HUES6 (cell line): ENCODE measurements at regions not wholly inside any gene's neighbourhood (a gene's known extent, or its start where the extent isn't known, plus 50 kb on each side); places are given as distances from the start of the nearest gene placed in this dataset.

ENCODE experiments used
- H3K27ac ChIP-seq: 2 replicates; pipeline ENCODE4 v1.7.0; 2013; ENCODE audit warnings: low read depth, mild to moderate bottlenecking, low read length, inconsistent platforms
- H3K27me3 ChIP-seq: 2 replicates; pipeline ENCODE4 v1.6.1; 2013; ENCODE audit warnings: low read length; ENCODE audit not compliant: control insufficient read depth, insufficient read depth
- H3K36me3 ChIP-seq: 2 replicates; pipeline ENCODE4 v1.6.1; 2013; ENCODE audit warnings: low read length; ENCODE audit not compliant: control insufficient read depth, insufficient read depth
- H3K4me1 ChIP-seq: 2 replicates; pipeline ENCODE4 v1.6.1; 2013; ENCODE audit warnings: low read length; ENCODE audit not compliant: control insufficient read depth, insufficient read depth
- H3K4me3 ChIP-seq: 2 replicates; pipeline ENCODE4 v1.5.1; 2013; ENCODE audit warnings: low read depth, low read length
- H3K9ac ChIP-seq: one replicate; pipeline ENCODE4 v1.6.1; 2013; ENCODE audit warnings: mild to moderate bottlenecking, low read length
- H3K9me3 ChIP-seq: 2 replicates; pipeline ENCODE4 v1.6.1; 2013; ENCODE audit warnings: low read depth, low read length; ENCODE audit not compliant: control insufficient read depth, insufficient read depth

DNA sequence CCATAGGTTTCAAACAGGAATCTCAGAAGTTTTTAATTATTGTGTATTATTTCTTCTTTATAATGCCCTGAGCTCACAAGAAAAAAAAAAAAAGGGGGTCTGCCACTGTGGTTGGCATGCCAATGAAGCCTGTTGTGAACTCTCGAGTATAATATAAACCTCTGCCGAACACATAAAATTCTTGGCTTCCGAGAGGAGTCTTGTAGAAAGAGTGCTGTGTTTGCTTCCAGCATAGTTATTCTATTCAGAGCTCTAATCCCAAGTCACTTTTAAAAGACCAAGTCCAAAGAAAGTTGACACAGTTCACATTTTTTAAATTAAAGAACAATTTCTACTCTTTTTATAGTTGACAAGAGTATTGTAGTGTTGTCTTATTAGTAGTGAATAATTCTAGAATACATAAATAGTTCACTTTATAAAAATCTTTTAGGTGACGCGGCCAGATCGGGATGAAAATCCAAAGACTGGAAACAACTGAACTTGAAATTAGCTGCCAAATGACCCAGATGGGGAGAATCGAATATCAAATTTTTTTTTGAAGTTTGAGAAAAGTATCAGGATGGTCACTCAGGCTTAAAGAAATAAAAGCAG lies 293.2 kb downstream of the DUSP10 start:
- Histone ChIP-seq H3K9me3 (no peaks in the 10 kb centered on the region), H3K4me1 (no peaks in the 10 kb centered on the region), H3K27ac (no peak overlapping the region), H3K36me3 (no peaks in the 10 kb centered on the region), H3K9ac (no peak overlapping the region), H3K27me3 (no peaks in the 10 kb centered on the region), H3K4me3 (no peak overlapping the region)

DNA sequence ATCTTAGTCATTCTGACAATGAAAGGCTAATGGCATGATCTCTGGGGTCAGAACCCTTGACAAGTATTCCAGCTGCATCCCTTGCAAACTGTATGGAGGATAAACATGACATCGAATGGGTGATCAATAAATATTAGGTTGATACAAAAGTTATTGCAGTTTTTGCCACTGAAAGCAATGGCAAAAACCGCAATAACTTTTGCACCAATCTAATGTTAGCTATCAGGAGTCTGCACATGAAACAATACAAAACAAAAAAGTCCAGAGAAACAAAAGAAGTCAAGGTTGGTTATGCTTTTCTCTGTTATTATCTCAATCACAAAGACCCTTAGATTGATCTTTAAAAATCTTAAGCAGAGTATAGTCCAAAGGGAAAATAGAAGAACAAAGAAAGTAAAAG lies 292.7 kb downstream of the DUSP10 start:
- Histone ChIP-seq H3K4me3 (no peak overlapping the region), H3K4me1 (no peaks in the 10 kb centered on the region), H3K27me3 (no peaks in the 10 kb centered on the region), H3K36me3 (no peaks in the 10 kb centered on the region), H3K9me3 (no peaks in the 10 kb centered on the region), H3K27ac (no peak overlapping the region), H3K9ac (no peak overlapping the region)

DNA sequence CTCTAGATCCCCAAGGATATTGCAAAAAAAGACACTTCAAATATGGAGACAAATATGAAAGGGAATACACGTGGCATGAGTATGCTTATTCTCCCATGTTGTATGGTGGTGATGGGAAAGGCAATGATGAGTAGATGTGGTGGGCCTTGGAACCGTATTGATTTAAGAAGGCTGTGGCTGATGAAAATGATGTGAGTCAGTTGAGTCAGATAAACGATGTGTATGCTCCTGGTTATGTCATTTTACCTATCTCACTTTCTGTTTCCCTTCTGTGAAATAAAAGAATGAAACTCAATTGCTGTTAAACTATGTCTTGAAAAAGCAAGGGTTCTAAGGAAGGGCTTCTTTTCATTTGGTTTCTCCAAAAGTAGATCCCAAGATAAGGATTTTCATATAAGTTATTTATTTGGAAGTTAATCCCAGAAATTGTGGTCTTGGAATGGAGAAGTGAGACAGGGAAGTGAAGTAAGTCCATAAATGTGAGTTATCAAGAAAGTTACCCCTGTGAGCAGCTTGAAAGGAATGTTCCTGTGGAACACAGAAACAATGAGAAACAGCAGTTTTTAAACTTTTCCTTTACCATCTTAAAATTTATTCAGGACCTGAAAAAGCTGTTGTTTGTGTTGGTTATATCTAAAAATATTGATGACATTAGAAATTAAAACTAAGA lies 292.0 kb downstream of the DUSP10 start:
- no peaks in the 10 kb centered on the region for H3K4me1 ChIP-seq
- no peak overlapping the region for H3K4me3 ChIP-seq
- H3K9me3 ChIP-seq: no peaks in the 10 kb centered on the region
- H3K27me3 ChIP-seq: no peaks in the 10 kb centered on the region
- no peaks in the 10 kb centered on the region for H3K36me3 ChIP-seq
- no peak overlapping the region for H3K27ac ChIP-seq
- no peak overlapping the region for H3K9ac ChIP-seq

DNA sequence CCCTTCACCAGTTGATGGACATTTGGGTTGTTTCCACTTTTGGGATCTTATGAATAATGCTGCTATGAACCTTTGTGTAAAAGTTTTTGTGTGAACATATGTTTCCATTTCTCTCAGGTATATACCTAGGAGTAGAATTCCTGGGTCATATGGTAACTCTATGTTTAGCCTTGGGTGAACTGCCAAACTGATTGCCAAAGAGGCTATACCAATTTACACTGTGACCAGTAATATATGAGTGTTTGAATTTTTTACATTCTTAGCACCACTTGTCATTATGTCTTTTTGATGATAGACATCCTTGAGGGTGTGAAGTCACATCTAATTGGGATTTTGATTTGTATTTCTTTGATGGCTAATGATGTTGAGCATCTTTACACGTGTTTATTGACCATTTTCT lies 290.1 kb downstream of the DUSP10 start:
- Histone ChIP-seq H3K4me1 (no peaks in the 10 kb centered on the region), H3K27me3 (no peaks in the 10 kb centered on the region), H3K27ac (no peak overlapping the region), H3K9ac (no peak overlapping the region), H3K9me3 (no peaks in the 10 kb centered on the region), H3K36me3 (no peaks in the 10 kb centered on the region), H3K4me3 (no peak overlapping the region)

DNA sequence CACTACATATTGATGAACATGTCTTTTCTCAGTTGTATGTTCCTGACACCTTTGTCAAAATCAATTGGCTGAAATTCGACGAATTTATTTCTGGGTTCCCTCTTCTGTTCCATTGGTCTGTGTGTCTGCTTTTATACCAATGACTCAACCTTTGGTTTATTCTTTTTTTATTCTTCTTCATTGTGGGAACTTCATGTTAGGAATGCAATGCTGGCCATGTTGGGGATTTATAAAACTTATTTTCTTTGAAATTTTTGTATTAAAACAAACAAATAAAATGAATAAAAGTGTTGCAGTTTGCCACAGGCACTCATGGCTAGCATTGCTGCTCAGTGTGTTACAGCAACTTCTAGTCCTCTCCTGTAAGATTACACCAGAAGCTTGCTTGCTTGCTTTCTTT lies 287.8 kb downstream of the DUSP10 start:
- Histone ChIP-seq H3K9ac (no peak overlapping the region), H3K27ac (no peak overlapping the region), H3K36me3 (no peaks in the 10 kb centered on the region), H3K4me1 (no peaks in the 10 kb centered on the region), H3K27me3 (no peaks in the 10 kb centered on the region), H3K4me3 (no peak overlapping the region), H3K9me3 (no peaks in the 10 kb centered on the region)

DNA sequence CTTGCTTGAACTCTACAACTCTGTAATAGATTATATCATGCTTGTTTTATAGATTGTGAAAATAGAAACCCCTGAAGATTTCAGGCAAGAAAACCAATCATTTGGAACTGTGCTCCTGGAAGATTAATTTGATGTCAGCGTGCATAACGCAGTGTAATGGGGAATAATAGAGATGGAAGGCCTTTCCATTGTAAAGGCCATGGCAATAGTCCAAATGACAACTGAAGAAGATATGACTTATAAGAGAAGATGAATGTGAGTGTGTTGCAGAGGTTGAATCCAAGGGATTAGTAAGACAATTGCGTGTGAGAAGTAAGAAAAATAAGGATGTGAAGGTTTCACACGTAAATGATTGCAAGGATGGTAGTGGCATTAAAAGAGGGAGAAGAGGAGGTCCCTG lies 285.0 kb downstream of the DUSP10 start:
- no peaks in the 10 kb centered on the region for H3K27me3 ChIP-seq
- no peaks in the 10 kb centered on the region for H3K36me3 ChIP-seq
- H3K4me1 ChIP-seq: no peaks in the 10 kb centered on the region
- no peak overlapping the region for H3K9ac ChIP-seq
- no peak overlapping the region for H3K27ac ChIP-seq
- H3K4me3 ChIP-seq: no peak overlapping the region
- no peaks in the 10 kb centered on the region for H3K9me3 ChIP-seq

DNA sequence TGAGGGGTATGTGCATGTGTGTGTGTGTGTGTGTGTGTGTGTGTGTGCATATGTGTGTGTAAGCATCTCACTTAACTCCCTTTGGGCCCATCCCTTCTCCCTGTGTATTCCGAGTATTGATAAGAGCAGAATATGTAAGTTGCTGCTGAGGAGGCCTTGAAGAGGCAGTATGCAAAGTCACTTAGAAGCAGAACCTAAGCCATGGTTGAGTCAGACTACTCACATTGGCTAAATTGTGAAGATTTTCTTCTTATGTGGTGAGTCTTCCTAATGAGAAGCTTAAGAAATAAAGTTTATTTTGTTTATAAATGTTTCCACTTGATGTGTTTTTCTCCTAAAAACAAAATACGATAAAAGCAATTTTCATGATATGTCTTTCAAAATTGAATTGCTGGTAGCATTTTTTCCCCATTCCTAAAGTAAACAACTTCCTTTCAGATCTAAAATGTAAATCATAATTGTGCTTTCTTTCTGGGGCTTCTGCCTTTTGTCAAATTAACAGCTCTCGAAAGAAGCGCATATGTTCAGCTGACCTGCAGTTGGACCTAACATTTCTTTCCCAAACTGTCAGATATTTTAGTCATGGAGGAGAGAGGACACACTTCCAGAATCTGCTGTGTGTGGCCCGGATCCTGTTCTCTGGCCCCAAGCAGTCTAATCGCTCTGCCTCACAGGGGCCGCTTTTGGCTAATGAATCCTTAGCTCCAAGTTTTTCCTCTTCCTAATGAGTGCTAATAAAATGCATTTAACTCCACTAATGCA lies 284.0 kb downstream of the DUSP10 start:
- Histone ChIP-seq H3K9ac (no peak overlapping the region), H3K27me3 (no peaks in the 10 kb centered on the region), H3K4me1 (no peaks in the 10 kb centered on the region), H3K9me3 (no peaks in the 10 kb centered on the region), H3K4me3 (no peak overlapping the region), H3K36me3 (no peaks in the 10 kb centered on the region), H3K27ac (no peak overlapping the region)

DNA sequence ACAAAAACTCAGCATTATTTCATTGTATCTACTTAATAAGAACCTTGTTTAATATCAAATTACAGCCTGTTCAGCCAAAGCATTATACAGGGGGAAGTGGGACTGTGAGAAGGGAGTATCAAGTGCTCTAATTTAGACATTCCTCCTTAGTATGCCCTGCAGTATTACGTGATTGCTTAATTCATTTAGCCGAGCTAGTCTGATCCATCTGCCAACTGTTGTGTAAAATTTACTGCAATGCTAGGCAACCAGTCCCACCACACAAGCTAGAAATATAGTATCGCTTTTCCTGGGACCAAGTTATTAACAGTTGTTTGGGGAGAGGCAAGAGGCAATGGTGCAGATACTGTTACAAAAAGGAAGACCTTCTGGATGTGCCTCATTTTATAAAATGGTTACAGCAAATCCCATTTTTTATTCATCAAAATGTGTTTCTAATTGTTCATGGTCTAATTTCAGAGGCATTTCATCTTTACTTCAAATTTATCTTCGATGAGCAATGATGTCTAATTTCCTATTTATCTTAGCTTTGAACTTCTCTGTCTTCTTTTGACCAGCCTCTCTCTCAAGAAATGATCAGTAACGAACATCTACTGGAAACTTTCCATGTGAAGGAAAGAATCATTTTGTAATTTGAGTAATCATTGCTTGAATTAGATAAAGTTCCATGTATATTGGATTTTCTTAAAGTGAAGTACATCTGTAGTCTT lies 283.3 kb downstream of the DUSP10 start:
- Histone ChIP-seq H3K4me1 (no peaks in the 10 kb centered on the region), H3K9ac (no peak overlapping the region), H3K27me3 (no peaks in the 10 kb centered on the region), H3K9me3 (no peaks in the 10 kb centered on the region), H3K27ac (no peak overlapping the region), H3K4me3 (no peak overlapping the region), H3K36me3 (no peaks in the 10 kb centered on the region)

DNA sequence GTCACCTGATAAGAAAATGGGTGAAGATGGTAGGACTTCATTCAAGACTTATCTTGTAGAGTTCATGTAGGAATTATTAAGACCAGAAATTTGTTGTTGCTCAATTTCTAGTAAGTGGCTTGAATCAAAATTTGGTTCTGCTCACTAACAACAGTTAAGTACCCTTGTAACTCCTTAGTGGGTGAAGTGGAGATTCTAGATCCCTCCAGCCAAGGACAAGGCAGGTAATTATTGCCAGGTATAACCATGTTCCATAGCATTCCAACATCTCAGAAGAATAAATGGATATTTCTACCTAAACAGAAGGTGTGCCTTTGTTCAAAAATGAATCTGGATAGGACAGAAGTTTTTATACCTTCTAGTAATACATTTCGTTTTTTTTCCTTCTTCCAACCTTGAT lies 282.3 kb downstream of the DUSP10 start:
- H3K27ac ChIP-seq: no peak overlapping the region
- no peak overlapping the region for H3K4me3 ChIP-seq
- H3K9ac ChIP-seq: no peak overlapping the region
- no peaks in the 10 kb centered on the region for H3K9me3 ChIP-seq
- no peaks in the 10 kb centered on the region for H3K4me1 ChIP-seq
- no peaks in the 10 kb centered on the region for H3K27me3 ChIP-seq
- no peaks in the 10 kb centered on the region for H3K36me3 ChIP-seq

DNA sequence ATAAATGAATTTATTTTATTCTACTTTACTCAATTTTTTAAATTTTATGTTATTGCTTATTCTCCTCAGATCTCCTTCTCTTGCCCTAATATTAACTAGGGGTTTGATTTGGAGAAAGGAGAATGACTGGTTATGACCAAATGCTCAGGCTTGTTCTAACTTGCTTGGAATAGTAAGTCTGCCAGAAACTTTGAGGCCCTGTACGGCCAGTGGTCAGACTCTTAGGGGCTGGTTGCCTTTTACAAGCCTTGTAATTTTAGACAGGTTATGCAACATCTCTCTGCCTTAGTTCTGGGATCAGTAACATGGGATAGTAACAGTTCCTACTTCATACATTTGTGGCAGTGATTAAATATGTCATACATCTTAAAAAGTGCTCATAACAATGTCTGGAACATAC lies 279.5 kb downstream of the DUSP10 start:
- no peaks in the 10 kb centered on the region for H3K9me3 ChIP-seq
- H3K27ac ChIP-seq: no peak overlapping the region
- H3K4me3 ChIP-seq: no peak overlapping the region
- no peaks in the 10 kb centered on the region for H3K27me3 ChIP-seq
- no peaks in the 10 kb centered on the region for H3K4me1 ChIP-seq
- no peak overlapping the region for H3K9ac ChIP-seq
- H3K36me3 ChIP-seq: no peaks in the 10 kb centered on the region

DNA sequence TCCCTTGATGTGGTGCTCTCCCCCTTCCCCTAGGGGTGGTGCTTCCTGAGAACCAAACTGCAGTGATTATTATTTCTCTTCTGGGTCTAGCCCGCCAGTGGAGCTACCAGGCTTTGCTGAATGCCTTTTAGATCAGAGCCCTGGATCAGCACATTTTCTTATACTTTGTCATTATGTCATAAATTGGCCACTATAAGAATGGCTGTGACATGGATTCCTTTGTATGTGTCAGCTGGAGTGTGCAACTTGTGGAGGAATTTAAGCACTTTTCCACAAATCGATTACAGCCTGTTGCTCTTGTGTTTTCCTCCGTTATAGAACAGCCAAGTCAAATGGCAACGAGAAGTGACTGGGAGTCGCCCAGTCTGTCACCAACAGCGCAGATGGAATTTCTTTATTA lies 273.3 kb downstream of the DUSP10 start:
- Histone ChIP-seq H3K36me3 (no peaks in the 10 kb centered on the region), H3K9me3 (no peaks in the 10 kb centered on the region), H3K9ac (no peak overlapping the region), H3K4me1 (no peaks in the 10 kb centered on the region), H3K4me3 (no peak overlapping the region), H3K27ac (no peak overlapping the region), H3K27me3 (no peaks in the 10 kb centered on the region)
